PC-9 (cell line): ENCODE measurements at regions not wholly inside any gene's neighbourhood (a gene's known extent, or its start where the extent isn't known, plus 50 kb on each side); places are given as distances from the start of the nearest gene placed in this dataset.

Source experiments
- BruUV-seq: library from RNA; stranded (reverse); fragments of 400-500 nt; replicated peaks from 2 replicates; lab custom pipeline; 2021; lab: Mats Ljungman, UMichigan
- CTCF ChIA-PET: fragments of 300-600 bp; sonication (Branson Sonifier 250); formaldehyde crosslinking; loops from one replicate; lab custom pipeline; 2022; ENCODE audit warnings: antibody characterized with exemption; lab: Charles Lee
- POLR2A ChIA-PET: fragments of 300-600 bp; sonication (Branson Sonifier 250); formaldehyde crosslinking; loops from one replicate; lab custom pipeline; 2022; ENCODE audit warnings: antibody characterized with exemption; ENCODE audit not compliant: unreplicated experiment; lab: Charles Lee
- DNase-seq, 2 experiments: peaks; one replicate each; pipeline versions ENCODE4 v3.0.0 to v3.0.0-alpha.2; 2015 to 2022; ENCODE audit warnings: mixed read lengths in 1 of 2
- H2AFZ ChIP-seq: fragments of 200-600 bp; sonication (generic); 2 replicates; pipeline ENCODE4 v1.8.1; 2017; ENCODE audit warnings: antibody characterized with exemption
- H3F3A ChIP-seq: fragments of 200-600 bp; sonication (generic); 2 replicates; pipeline ENCODE4 v1.8.1; 2017; ENCODE audit warnings: antibody characterized with exemption, mild to moderate bottlenecking, low read depth; ENCODE audit not compliant: insufficient read depth
- H3K27ac ChIP-seq: fragments of 200-600 bp; sonication (generic); 2 replicates; pipeline ENCODE4 v1.6.1; 2016; ENCODE audit warnings: mixed run types
- H3K27me3 ChIP-seq: fragments of 200-600 bp; sonication (generic); 2 replicates; pipeline ENCODE4 v1.6.1; 2016; ENCODE audit warnings: low read depth, mixed run types; ENCODE audit not compliant: insufficient read depth
- H3K36me3 ChIP-seq: fragments of 200-600 bp; sonication (generic); 2 replicates; pipeline ENCODE4 v1.6.1; 2016; ENCODE audit warnings: low read depth, mixed run types
- H3K4me1 ChIP-seq: fragments of 200-600 bp; sonication (generic); replicated peaks from 2 replicates; pipeline ENCODE4 v1.6.1; 2016; ENCODE audit warnings: mixed run types; ENCODE audit not compliant: insufficient read depth
- H3K4me2 ChIP-seq: fragments of 200-600 bp; sonication (generic); 2 replicates; pipeline ENCODE4 v1.6.1; 2017; ENCODE audit warnings: mixed run types
- H3K4me3 ChIP-seq: fragments of 200-600 bp; sonication (generic); 2 replicates; pipeline ENCODE4 v1.6.1; 2016; ENCODE audit warnings: mixed run types
- H3K79me2 ChIP-seq: fragments of 200-600 bp; sonication (generic); 2 replicates; pipeline ENCODE4 v1.6.1; 2017; ENCODE audit warnings: low read depth, mixed run types
- H3K9me2 ChIP-seq: fragments of 200-600 bp; sonication (generic); 2 replicates; pipeline ENCODE4 v1.8.1; 2017; ENCODE audit warnings: mild to moderate bottlenecking; ENCODE audit not compliant: insufficient read depth
- H3K9me3 ChIP-seq: fragments of 200-600 bp; sonication (generic); 2 replicates; pipeline ENCODE4 v1.8.1; 2016; ENCODE audit warnings: low read depth; ENCODE audit not compliant: insufficient read depth
- H4K20me1 ChIP-seq: fragments of 200-600 bp; sonication (generic); 2 replicates; pipeline ENCODE4 v1.8.1; 2017; ENCODE audit not compliant: insufficient read depth
- CTCF ChIP-seq: fragments of 200-600 bp; sonication (generic); conservative IDR thresholded peaks from 2 replicates; pipeline ENCODE4 v1.6.1; 2017; ENCODE audit warnings: mixed run types, antibody characterized with exemption, mild to moderate bottlenecking, moderate library complexity
- EZH2 ChIP-seq: fragments of 200-600 bp; sonication (generic); IDR thresholded peaks from 2 replicates; pipeline ENCODE4 v1.8.0; 2017; ENCODE audit warnings: antibody characterized with exemption, low read depth
- intact Hi-C: fragments of 100-400 bp; cut with micrococcal nuclease; formaldehyde crosslinking; loops from one replicate; pipeline ENCODE4 v1.10.0; 2022; ENCODE audit not compliant: unreplicated experiment

GRCh38 chr1:87841332-87841731, 512.7 kb downstream of the LMO4 start:
- CTCF ChIA-PET, result no interaction called here

GRCh38 chr1:87842156-87842555, 513.5 kb downstream of the LMO4 start:
- Histone ChIP-seq H3K4me1 (no peaks in the 10 kb centered on the region), H3K27ac (no peak overlapping the region), H4K20me1 (no peaks in the 10 kb centered on the region), H3K4me2 (no peak overlapping the region), H3F3A (no peaks in the 10 kb centered on the region), H3K36me3 (no peaks in the 10 kb centered on the region), H3K79me2 (no peaks in the 10 kb centered on the region), H3K4me3 (no peak overlapping the region), H3K9me2 (peaks cover 4% of the 10 kb centered on the region; the same call in 1 of the 2 replicates), H3K27me3 (no peaks in the 10 kb centered on the region), H3K9me3 (no peaks in the 10 kb centered on the region), H2AFZ (no peak overlapping the region)
- BruUV-seq, result no TSS peak
- ChIA-PET POLR2A (no interaction called here), CTCF (no interaction called here)
- intact Hi-C loops, result no loop called here
- TF ChIP-seq CTCF (no peak), EZH2 (no peak)
- no peak for DNase-seq

More at GRCh38 chr1:87841332-87841731, 512.7 kb downstream of the LMO4 start:
- Histone ChIP-seq H2AFZ (no peak overlapping the region), H3K27me3 (no peaks in the 10 kb centered on the region), H3F3A (no peaks in the 10 kb centered on the region), H3K36me3 (no peaks in the 10 kb centered on the region), H3K4me2 (no peak overlapping the region), H3K79me2 (no peaks in the 10 kb centered on the region), H3K9me2 (peaks cover 4% of the 10 kb centered on the region; the same call in 1 of the 2 replicates), H3K4me3 (no peak overlapping the region), H4K20me1 (no peaks in the 10 kb centered on the region), H3K27ac (no peak overlapping the region), H3K4me1 (no peaks in the 10 kb centered on the region), H3K9me3 (no peaks in the 10 kb centered on the region)
- no peak for DNase-seq
- intact Hi-C loops, result no loop called here
- TF ChIP-seq EZH2 (no peak), CTCF (no peak)
- POLR2A ChIA-PET, result no interaction called here
- BruUV-seq, result no TSS peak

GRCh38 chr1:87844251-87844650, 515.6 kb downstream of the LMO4 start:
- H4K20me1 ChIP-seq, result no peaks in the 10 kb centered on the region
- H3K27ac ChIP-seq, result no peak overlapping the region
- no peaks in the 10 kb centered on the region for H3K79me2 ChIP-seq
- no peaks in the 10 kb centered on the region for H3K4me1 ChIP-seq
- H3K9me3 ChIP-seq, result no peaks in the 10 kb centered on the region
- H2AFZ ChIP-seq, result 0 out of 2 replicates have a peak overlapping the region, but pooled peaks have one; percentile 13
- H3K9me2 ChIP-seq, result peaks cover 4% of the 10 kb centered on the region; the same call in 1 of the 2 replicates
- no TSS peak for BruUV-seq
- POLR2A ChIA-PET, result no interaction called here
- H3K4me2 ChIP-seq, result no peak overlapping the region
- CTCF ChIA-PET, result no interaction called here
- no peak overlapping the region for H3K4me3 ChIP-seq
- no peak for DNase-seq
- no peak for TF ChIP-seq EZH2
- TF ChIP-seq CTCF, result no peak
- no peaks in the 10 kb centered on the region for H3K36me3 ChIP-seq
- intact Hi-C loops, result no loop called here
- no peaks in the 10 kb centered on the region for H3F3A ChIP-seq
- H3K27me3 ChIP-seq, result no peaks in the 10 kb centered on the region
